Cardiac muscle cell (in vitro differentiated cells and primary cell): ENCODE measurements at regions not wholly inside any gene's neighbourhood (a gene's known extent, or its start where the extent isn't known, plus 50 kb on each side); places are given as distances from the start of the nearest gene placed in this dataset.

Experiments used
- DNase-seq, 2 donors: peaks; one replicate each; pipeline versions ENCODE4 v3.0.0 to v3.0.0-alpha.2; 2010 to 2017; ENCODE audit warnings: low read depth in 1 of 2, low spot score in 1 of 2
- H3K27ac ChIP-seq: fragments of 200-600 bp; sonication (generic); 2 replicates; pipeline ENCODE4 v1.5.1; 2016
- H3K27me3 ChIP-seq: fragments of 200-600 bp; sonication (generic); 2 replicates; pipeline ENCODE4 v1.6.0; 2016; ENCODE audit warnings: control low read depth
- H3K36me3 ChIP-seq: fragments of 200-600 bp; sonication (generic); 2 replicates; pipeline ENCODE4 v1.5.1; 2016; ENCODE audit warnings: control low read depth
- H3K4me1 ChIP-seq: fragments of 200-600 bp; sonication (generic); 2 replicates; pipeline ENCODE4 v1.8.1; 2017; ENCODE audit warnings: low read depth, mild to moderate bottlenecking, mixed run types
- H3K4me3 ChIP-seq: fragments of 200-600 bp; sonication (generic); 2 replicates; pipeline ENCODE4 v1.5.1; 2016; ENCODE audit warnings: mild to moderate bottlenecking
- H3K9me3 ChIP-seq: fragments of 200-600 bp; sonication (generic); 2 replicates; pipeline ENCODE4 v1.5.1; 2017; ENCODE audit warnings: low read depth, mild to moderate bottlenecking, control low read depth
- TF ChIP-seq, protein P1 (sequence below): IDR thresholded peaks from 2 replicates; pipeline ENCODE4 v1.5.1; 2012; ENCODE audit warnings: low read depth, mild to moderate bottlenecking, low read length

DNA sequence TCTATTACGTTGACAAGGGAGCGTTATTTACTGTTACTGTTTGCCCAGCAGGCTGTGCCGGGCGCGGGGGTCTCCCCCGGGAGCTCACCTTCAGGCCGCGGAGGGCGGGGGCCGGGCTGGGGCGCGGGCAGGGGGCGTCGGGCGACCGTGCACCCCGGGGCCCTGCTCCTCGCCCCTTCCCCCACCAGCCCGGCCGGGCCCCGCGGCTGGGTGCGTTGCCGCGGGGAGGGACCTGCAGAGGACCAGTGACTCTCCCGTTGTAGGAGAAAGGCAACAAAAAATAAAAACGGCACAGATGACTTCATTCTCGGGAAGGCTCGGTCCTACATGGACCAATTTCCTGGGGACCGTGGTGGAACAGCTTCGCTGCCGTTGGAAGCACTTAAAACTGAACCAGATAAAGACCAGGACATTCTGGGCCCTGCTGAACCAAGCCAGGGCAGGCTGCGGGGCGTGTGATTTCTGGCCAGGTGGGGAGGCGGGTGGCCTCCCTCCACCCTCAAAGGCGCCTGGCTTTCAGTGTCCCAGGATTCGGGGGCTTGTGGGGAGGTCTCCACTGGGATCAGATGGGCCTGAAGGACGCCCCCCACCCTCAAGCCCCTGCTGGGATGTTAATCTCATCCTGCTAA lies 57.4 kb downstream of the IGLL1 start:
- peak overlapping the region; percentile 98 for H3K27ac ChIP-seq
- no peaks in the 10 kb centered on the region for H3K36me3 ChIP-seq
- H3K4me3 ChIP-seq = no peak overlapping the region
- no peaks in the 10 kb centered on the region for H3K9me3 ChIP-seq
- TF ChIP-seq, protein P1, sequence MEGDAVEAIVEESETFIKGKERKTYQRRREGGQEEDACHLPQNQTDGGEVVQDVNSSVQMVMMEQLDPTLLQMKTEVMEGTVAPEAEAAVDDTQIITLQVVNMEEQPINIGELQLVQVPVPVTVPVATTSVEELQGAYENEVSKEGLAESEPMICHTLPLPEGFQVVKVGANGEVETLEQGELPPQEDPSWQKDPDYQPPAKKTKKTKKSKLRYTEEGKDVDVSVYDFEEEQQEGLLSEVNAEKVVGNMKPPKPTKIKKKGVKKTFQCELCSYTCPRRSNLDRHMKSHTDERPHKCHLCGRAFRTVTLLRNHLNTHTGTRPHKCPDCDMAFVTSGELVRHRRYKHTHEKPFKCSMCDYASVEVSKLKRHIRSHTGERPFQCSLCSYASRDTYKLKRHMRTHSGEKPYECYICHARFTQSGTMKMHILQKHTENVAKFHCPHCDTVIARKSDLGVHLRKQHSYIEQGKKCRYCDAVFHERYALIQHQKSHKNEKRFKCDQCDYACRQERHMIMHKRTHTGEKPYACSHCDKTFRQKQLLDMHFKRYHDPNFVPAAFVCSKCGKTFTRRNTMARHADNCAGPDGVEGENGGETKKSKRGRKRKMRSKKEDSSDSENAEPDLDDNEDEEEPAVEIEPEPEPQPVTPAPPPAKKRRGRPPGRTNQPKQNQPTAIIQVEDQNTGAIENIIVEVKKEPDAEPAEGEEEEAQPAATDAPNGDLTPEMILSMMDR = no peak
- peak; percentile 40 to 63 for DNase-seq
- peaks cover 37% of the 10 kb centered on the region for H3K4me1 ChIP-seq
- H3K27me3 ChIP-seq = no peaks in the 10 kb centered on the region

DNA sequence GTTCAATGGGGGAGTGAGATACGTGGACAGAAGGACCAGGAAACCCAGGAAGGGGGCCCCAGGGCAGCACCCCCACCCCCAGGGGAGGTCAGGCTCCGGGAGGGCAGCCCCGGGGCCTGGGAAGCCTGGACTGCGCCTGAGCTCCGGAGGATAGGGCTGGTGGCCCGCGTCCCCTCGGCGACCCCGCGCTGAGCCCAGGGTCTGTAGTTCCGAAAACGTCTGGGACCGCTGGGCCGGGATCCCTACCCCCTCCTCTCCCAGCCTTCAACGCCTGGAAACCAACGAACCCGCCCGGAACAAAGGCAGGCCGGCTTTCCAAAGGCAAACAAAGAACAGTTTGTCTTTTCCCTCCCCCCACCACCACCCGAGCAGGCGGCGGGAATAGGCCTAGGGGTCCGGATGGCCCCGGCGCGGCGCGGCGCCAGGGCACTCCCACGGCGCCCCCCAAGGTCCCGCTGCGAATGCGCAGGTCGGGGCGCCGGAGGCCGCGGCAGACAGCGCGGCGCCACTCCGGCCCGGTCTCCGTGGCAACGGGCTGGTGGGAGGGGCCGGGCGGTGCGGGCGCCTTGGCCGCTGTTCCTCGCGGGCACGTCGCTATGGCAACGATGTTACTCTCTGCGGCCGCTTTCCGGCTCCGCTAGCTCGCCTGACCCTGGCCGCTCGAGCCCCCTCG lies 58.5 kb downstream of the IGLL1 start:
- peak overlapping the region; percentile 98 for H3K27ac ChIP-seq
- no peaks in the 10 kb centered on the region for H3K27me3 ChIP-seq
- H3K9me3 ChIP-seq = no peaks in the 10 kb centered on the region
- no peaks in the 10 kb centered on the region for H3K36me3 ChIP-seq
- peak; percentile 97 to 99 for DNase-seq
- H3K4me3 ChIP-seq = no peak overlapping the region
- TF ChIP-seq, protein P1 = no peak
- H3K4me1 ChIP-seq = peaks cover 37% of the 10 kb centered on the region

GRCh38 chr22:23520863-23521440 lies 59.1 kb downstream of the IGLL1 start:
- peak overlapping the region; percentile 98 for H3K27ac ChIP-seq
- H3K4me3 ChIP-seq = no peak overlapping the region
- TF ChIP-seq, protein P1 = no peak
- H3K36me3 ChIP-seq = no peaks in the 10 kb centered on the region
- peak in 1 of 2 donors; percentile 64 for DNase-seq
- peaks cover 37% of the 10 kb centered on the region for H3K4me1 ChIP-seq
- H3K9me3 ChIP-seq = no peaks in the 10 kb centered on the region
- H3K27me3 ChIP-seq = no peaks in the 10 kb centered on the region

DNA sequence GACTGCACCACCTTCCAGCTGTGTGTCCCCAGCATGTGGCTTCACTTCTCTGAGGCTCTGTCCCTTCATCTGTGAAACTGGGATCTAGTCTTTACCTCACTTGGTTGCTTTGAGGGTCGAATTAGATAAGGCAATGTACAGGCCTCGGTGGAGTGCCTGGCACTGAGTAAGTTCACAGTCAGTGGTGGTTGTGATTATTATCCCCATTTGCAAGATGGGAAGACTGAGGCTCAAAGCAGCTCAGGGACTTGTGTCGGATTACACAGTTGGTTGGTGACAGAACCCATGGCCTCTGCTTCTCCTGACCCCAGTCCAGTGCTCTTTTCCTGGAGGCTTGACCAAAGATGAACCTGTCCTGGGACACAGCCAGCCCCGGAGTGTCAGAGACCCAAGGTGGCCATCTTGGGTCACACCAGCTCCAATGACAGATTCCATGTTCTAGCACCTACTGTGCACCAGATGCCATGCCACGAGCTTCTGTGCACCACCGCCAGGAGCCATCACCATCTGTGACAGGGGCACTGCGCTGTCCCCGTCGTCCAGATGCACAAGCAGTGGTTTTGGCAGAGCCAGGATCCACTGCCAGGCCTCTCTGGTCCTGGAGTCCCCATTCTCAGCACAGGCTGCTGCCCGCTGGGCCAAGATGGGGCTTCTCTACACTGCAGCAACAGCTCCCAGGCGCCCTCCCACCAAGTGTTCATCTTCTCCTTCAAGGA lies 60.5 kb downstream of the IGLL1 start:
- TF ChIP-seq, protein P1 = no peak
- Histone ChIP-seq H3K4me3 (no peak overlapping the region), H3K36me3 (no peaks in the 10 kb centered on the region), H3K4me1 (peaks cover 40% of the 10 kb centered on the region), H3K27ac (peak overlapping the region; percentile 98), H3K27me3 (no peaks in the 10 kb centered on the region), H3K9me3 (no peaks in the 10 kb centered on the region)
- DNase-seq = no peak

DNA sequence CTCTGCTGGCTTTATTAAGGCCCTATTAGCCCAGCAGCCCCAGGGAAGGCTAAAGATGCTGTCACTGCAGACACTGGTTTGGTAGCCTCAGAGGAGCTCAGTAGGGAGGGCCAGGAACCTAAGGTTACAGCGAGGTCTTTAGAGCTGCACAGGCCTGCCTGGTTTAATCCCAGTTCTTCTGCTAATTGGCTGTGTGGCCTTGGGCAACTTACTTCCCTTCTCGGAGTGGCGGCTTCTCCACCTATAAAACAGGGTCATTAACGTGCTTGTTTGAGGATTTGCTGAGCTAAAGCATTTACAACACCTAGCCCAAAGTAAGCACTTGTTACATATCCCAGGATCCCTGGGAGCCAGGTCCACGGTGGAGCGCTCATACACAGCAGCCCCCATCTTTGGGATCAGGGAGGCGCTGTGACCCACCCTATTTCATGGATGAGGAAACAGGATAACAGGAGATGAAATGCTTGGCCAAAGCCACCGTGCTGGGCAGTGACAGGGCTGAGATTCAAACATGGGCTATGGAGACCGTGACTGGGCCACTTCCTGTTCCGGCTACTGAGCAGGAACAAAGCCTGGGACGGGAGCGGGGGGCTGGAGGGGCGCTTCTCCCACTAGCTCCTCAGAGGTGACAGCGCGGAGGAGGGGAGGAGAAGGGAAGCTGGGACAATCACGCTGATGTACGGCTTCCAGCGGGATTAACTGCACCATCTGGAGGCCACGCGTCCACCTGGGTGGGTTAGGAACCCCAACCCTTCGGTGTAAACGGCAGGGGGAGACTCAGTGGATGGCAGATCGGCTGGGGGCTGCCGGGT lies 61.5 kb downstream of the IGLL1 start:
- DNase-seq = no peak
- Histone ChIP-seq H3K4me3 (no peak overlapping the region), H3K27me3 (no peaks in the 10 kb centered on the region), H3K27ac (peak overlapping the region; percentile 98), H3K9me3 (no peaks in the 10 kb centered on the region), H3K4me1 (peaks cover 34% of the 10 kb centered on the region), H3K36me3 (no peaks in the 10 kb centered on the region)
- TF ChIP-seq, protein P1 = no peak
